GM13976 (cell line): ENCODE measurements at regions not wholly inside any gene's neighbourhood (a gene's known extent, or its start where the extent isn't known, plus 50 kb on each side); places are given as distances from the start of the nearest gene placed in this dataset.
"Not testable (repeated sequence)": the region's sequence is repeated elsewhere in the genome, so short reads cannot be mapped to it uniquely, and the experiment has no call there.

Experiments
- DNase-seq: peaks from one replicate; pipeline ENCODE4 v3.0.0; 2012; ENCODE audit warnings: low spot score
- CTCF ChIP-seq: IDR thresholded peaks from 2 replicates; pipeline ENCODE4 v1.5.1; 2012; ENCODE audit warnings: borderline replicate concordance, mild to moderate bottlenecking; ENCODE audit not compliant: insufficient read depth; ENCODE audit errors: extremely low read depth, missing control alignments, control extremely low read depth
- in situ Hi-C: fragments of 300-500 bp; cut with MboI; formaldehyde crosslinking; loops from one replicate; pipeline ENCODE4 v1.12.0; 2022; ENCODE audit warnings: low sequenced_read_pairs, mixed read lengths, inconsistent platforms; ENCODE audit not compliant: unreplicated experiment

- no peak for TF ChIP-seq CTCF
- in situ Hi-C loops = no loop called here
- DNase-seq = no peak
Observed at GRCh38 chr4:158122501-158122900, 50.3 kb downstream of the GASK1B start.

- TF ChIP-seq CTCF = no peak
- in situ Hi-C loops = no loop called here
- DNase-seq = no peak
Observed at GRCh38 chr4:158121161-158121579, 51.7 kb downstream of the GASK1B start.

- DNase-seq, in situ Hi-C loops: not testable (repeated sequence)
Observed at GRCh38 chr4:158120645-158121151, 52.1 kb downstream of the GASK1B start.

GRCh38 chr4:158112611-158113010 lies 60.2 kb downstream of the GASK1B start:
- DNase-seq = no peak
- in situ Hi-C loops = no loop called here
- no peak for TF ChIP-seq CTCF

- in situ Hi-C loops = no loop called here
- DNase-seq = no peak
- no peak for TF ChIP-seq CTCF
Observed at GRCh38 chr4:158111241-158111640, 61.6 kb downstream of the GASK1B start.

- in situ Hi-C loops = no loop called here
- no peak for DNase-seq
- TF ChIP-seq CTCF = no peak
Observed at GRCh38 chr4:158102904-158103303, 69.9 kb downstream of the GASK1B start.

- in situ Hi-C loops = no loop called here
- DNase-seq = no peak
- TF ChIP-seq CTCF = no peak
Observed at GRCh38 chr4:158099686-158100085, 73.1 kb downstream of the GASK1B start.
